Fibroblast of lung (primary cell): ENCODE measurements at regions not wholly inside any gene's neighbourhood (a gene's known extent, or its start where the extent isn't known, plus 50 kb on each side); places are given as distances from the start of the nearest gene placed in this dataset.

Experiments
- DNase-seq, 2 donors: peaks; one replicate each; pipeline versions ENCODE4 v3.0.0 to v3.0.0-alpha.2; 2010; ENCODE audit warnings: low read depth in 2 of 2
- H2AFZ ChIP-seq: 2 replicates; pipeline ENCODE4 v1.5.1; 2012; ENCODE audit warnings: low read length, control low read depth, inconsistent platforms
- H3K27ac ChIP-seq: 2 replicates; pipeline ENCODE4 v1.5.1; 2011; ENCODE audit warnings: low read length, control low read depth; ENCODE audit not compliant: insufficient read depth
- H3K27me3 ChIP-seq: 2 replicates; pipeline ENCODE4 v1.5.1; 2011; ENCODE audit warnings: mild to moderate bottlenecking, low read length; ENCODE audit not compliant: control insufficient read depth, insufficient read depth
- H3K36me3 ChIP-seq: 2 replicates; pipeline ENCODE4 v1.5.1; 2011; ENCODE audit warnings: low read length; ENCODE audit not compliant: control insufficient read depth, insufficient read depth
- H3K4me1 ChIP-seq: 2 replicates; pipeline ENCODE4 v1.5.1; 2011; ENCODE audit warnings: low read length; ENCODE audit not compliant: control insufficient read depth, insufficient read depth; ENCODE audit errors: extremely low read depth
- H3K4me2 ChIP-seq: 2 replicates; pipeline ENCODE4 v1.5.1; 2011; ENCODE audit warnings: low read length, control low read depth; ENCODE audit not compliant: insufficient read depth; ENCODE audit errors: extremely low read depth
- H3K4me3 ChIP-seq, 4 experiments: fragments of 200-600 bp in 1 of 4; sonication (generic) in 1 of 4; replicated peaks in 1 of 4; 2 replicates each; pipeline ENCODE4 v1.5.1; 2011 to 2016; ENCODE audit warnings: low read length in 4 of 4, low read depth in 3 of 4, mild to moderate bottlenecking in 3 of 4, control low read depth in 2 of 4, inconsistent platforms in 1 of 4, mixed read lengths in 1 of 4; ENCODE audit not compliant: insufficient read depth in 1 of 4; ENCODE audit errors: control extremely low read depth in 1 of 4
- H3K79me2 ChIP-seq: 2 replicates; pipeline ENCODE4 v1.5.1; 2012; ENCODE audit warnings: mild to moderate bottlenecking, low read length, inconsistent platforms; ENCODE audit not compliant: control insufficient read depth, insufficient read depth
- H3K9ac ChIP-seq: 2 replicates; pipeline ENCODE4 v1.5.1; 2011; ENCODE audit warnings: mild to moderate bottlenecking, low read length, control low read depth; ENCODE audit not compliant: insufficient read depth
- H3K9me3 ChIP-seq: 2 replicates; pipeline ENCODE4 v1.5.1; 2012; ENCODE audit warnings: low read depth, low read length; ENCODE audit not compliant: control insufficient read depth, insufficient read depth
- H4K20me1 ChIP-seq: 2 replicates; pipeline ENCODE4 v1.5.1; 2011; ENCODE audit warnings: low read length; ENCODE audit not compliant: control insufficient read depth, insufficient read depth; ENCODE audit errors: extremely low read depth
- CTCF ChIP-seq, 2 donors: IDR thresholded peaks in 1 of 2; conservative IDR thresholded peaks in 1 of 2; 1 replicate in 1 of 2; 2 replicates in 1 of 2; pipeline ENCODE4 v1.5.1; 2011 to 2012; ENCODE audit warnings: low read length in 2 of 2, control low read depth in 1 of 2, inconsistent platforms in 1 of 2, low read depth in 1 of 2, mild to moderate bottlenecking in 1 of 2
- EZH2 ChIP-seq: IDR thresholded peaks from 2 replicates; pipeline ENCODE4 v1.5.1; 2012; ENCODE audit warnings: low read length, control low read depth, mild to moderate bottlenecking; ENCODE audit errors: missing control alignments

DNA sequence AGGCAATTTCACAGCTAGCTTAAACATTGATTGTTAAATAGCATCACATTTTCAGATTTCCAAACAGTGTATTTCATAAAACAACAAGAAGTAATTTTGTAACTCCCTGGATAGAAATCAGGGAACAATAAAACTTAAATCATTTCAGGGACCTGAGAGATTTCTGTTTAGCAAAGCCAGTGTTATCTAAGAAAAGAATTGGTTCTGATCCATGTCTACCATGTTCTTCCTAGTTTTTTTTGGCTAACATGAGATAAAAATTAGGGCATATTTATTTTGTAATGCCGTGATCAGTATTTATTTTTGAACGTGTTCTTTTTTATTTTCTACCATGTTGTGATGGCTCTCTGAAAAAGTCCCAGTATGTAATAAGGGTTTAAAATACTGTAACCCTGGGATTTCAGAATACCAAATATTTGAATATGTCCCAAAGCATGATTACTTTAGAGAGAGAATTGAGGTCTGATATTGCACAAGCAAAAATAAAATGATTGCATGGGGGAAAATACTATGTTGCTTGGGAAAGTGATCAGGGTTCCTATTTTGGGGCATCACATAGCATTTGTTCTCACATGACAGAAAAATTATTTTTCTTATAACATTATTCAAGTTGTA is 188.7 kb upstream of the CEP162 start:
- H3K27ac ChIP-seq, result no peak overlapping the region
- no peaks in the 10 kb centered on the region for H3K79me2 ChIP-seq
- no peak overlapping the region for H3K4me3 ChIP-seq
- H2AFZ ChIP-seq, result no peak overlapping the region
- no peaks in the 10 kb centered on the region for H3K36me3 ChIP-seq
- no peak overlapping the region for H3K9ac ChIP-seq
- DNase-seq, result peak in 1 of 2 donors; percentile 35
- no peak overlapping the region for H3K4me2 ChIP-seq
- no peaks in the 10 kb centered on the region for H3K9me3 ChIP-seq
- H4K20me1 ChIP-seq, result no peaks in the 10 kb centered on the region
- TF ChIP-seq CTCF (conservative IDR thresholded peaks at IDR 0.05 in 1 of 2, IDR thresholded peaks at IDR 0.05 in 1 of 2; ENCODE audit: low read depth in 1 of 2, low read length in 2 of 2), result no peak
- TF ChIP-seq EZH2, result no peak
- H3K27me3 ChIP-seq, result no peaks in the 10 kb centered on the region
- H3K4me1 ChIP-seq, result no peaks in the 10 kb centered on the region

- TF ChIP-seq CTCF (conservative IDR thresholded peaks at IDR 0.05 in 1 of 2, IDR thresholded peaks at IDR 0.05 in 1 of 2; ENCODE audit: low read depth in 1 of 2, low read length in 2 of 2), result no peak
- TF ChIP-seq EZH2, result no peak
- no peak overlapping the region for H3K9ac ChIP-seq
- H3K79me2 ChIP-seq, result no peaks in the 10 kb centered on the region
- H3K4me1 ChIP-seq, result no peaks in the 10 kb centered on the region
- H3K9me3 ChIP-seq, result no peaks in the 10 kb centered on the region
- H2AFZ ChIP-seq, result no peak overlapping the region
- H4K20me1 ChIP-seq, result no peaks in the 10 kb centered on the region
- no peak overlapping the region for H3K27ac ChIP-seq
- no peak overlapping the region for H3K4me2 ChIP-seq
- DNase-seq, result no peak
- H3K36me3 ChIP-seq, result no peaks in the 10 kb centered on the region
- no peaks in the 10 kb centered on the region for H3K27me3 ChIP-seq
- H3K4me3 ChIP-seq, result no peak overlapping the region
Observed at GRCh38 chr6:84415517-84415916, 188.1 kb upstream of the CEP162 start.

- Histone ChIP-seq H3K79me2 (no peaks in the 10 kb centered on the region), H3K36me3 (no peaks in the 10 kb centered on the region), H3K4me2 (no peak overlapping the region), H3K9ac (no peak overlapping the region), H3K9me3 (no peaks in the 10 kb centered on the region), H4K20me1 (no peaks in the 10 kb centered on the region), H3K27ac (no peak overlapping the region), H2AFZ (no peak overlapping the region), H3K4me3 (no peak overlapping the region), H3K4me1 (no peaks in the 10 kb centered on the region), H3K27me3 (no peaks in the 10 kb centered on the region)
- no peak for TF ChIP-seq CTCF (conservative IDR thresholded peaks at IDR 0.05 in 1 of 2, IDR thresholded peaks at IDR 0.05 in 1 of 2; ENCODE audit: low read depth in 1 of 2, low read length in 2 of 2)
- TF ChIP-seq EZH2, result no peak
- no peak for DNase-seq
Observed at GRCh38 chr6:84415068-84415467, 187.6 kb upstream of the CEP162 start.
